GM23248 (cell line): ENCODE measurements at regions not wholly inside any gene's neighbourhood (a gene's known extent, or its start where the extent isn't known, plus 50 kb on each side); places are given as distances from the start of the nearest gene placed in this dataset.

Experiments used
- EZH2 ChIP-seq: fragments of 200-600 bp; sonication (generic); IDR thresholded peaks from 2 replicates; pipeline ENCODE4 v1.6.1; 2018; ENCODE audit warnings: antibody characterized with exemption, mild to moderate bottlenecking; ENCODE audit not compliant: insufficient read depth, poor library complexity, severe bottlenecking
- EZH2phosphoT487 ChIP-seq: fragments of 200-600 bp; sonication (generic); IDR thresholded peaks from 2 replicates; pipeline ENCODE4 v1.6.1; 2018; ENCODE audit warnings: antibody characterized with exemption, moderate library complexity, mild to moderate bottlenecking, low read depth; ENCODE audit not compliant: insufficient read depth

DNA sequence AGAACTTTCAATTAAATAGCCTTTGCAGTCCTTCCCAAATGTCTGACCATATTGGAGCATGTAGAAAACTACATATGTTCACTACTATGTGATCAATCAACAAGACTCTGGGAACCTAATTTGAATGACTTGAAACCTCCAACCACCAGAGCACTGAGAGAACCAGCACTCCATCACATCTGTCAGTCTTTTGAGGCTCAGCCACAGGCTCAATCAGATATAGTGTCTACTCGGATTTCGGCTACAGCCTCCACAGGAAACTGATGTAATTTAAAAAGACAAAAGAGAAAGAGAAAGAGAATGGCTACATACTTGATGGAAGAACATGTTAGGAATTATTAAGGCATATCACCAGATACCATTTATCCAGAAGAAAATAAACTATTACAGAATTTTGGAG lies 859.0 kb downstream of the FAM181B start:
- TF ChIP-seq EZH2 (no peak), EZH2phosphoT487 (no peak)
